Breast epithelium (tissue), 4 donors: ENCODE measurements at regions not wholly inside any gene's neighbourhood (a gene's known extent, or its start where the extent isn't known, plus 50 kb on each side); places are given as distances from the start of the nearest gene placed in this dataset.

ENCODE experiments used
- DNase-seq, 2 donors: peaks; one replicate each; pipeline ENCODE4 v3.0.0-alpha.2; 2019; ENCODE audit warnings: low spot score in 2 of 2
- H3K27ac ChIP-seq, 2 donors: fragments of 200-600 bp; sonication (generic) in 1 of 2; one replicate each; pipeline ENCODE4 v1.5.1; 2016 to 2019; ENCODE audit warnings: mild to moderate bottlenecking in 1 of 2
- H3K27me3 ChIP-seq, 2 donors: fragments of 200-600 bp; sonication (generic) in 1 of 2; one replicate each; pipeline versions ENCODE4 v1.5.1 to v1.6.0; 2017 to 2019; ENCODE audit warnings: control low read depth in 1 of 2, mild to moderate bottlenecking in 1 of 2
- H3K36me3 ChIP-seq: fragments of 200-600 bp; one replicate; pipeline ENCODE4 v1.5.1; 2019
- H3K4me1 ChIP-seq, 2 donors: fragments of 200-600 bp; sonication (generic); one replicate each; pipeline ENCODE4 v1.5.1; 2016 to 2019; ENCODE audit warnings: control low read depth in 1 of 2
- H3K4me3 ChIP-seq, 3 donors: fragments of 200-600 bp; sonication (generic); 1 replicate in 2 of 3; 2 replicates in 1 of 3; pipeline ENCODE4 v1.5.1; 2016 to 2019; ENCODE audit warnings: mild to moderate bottlenecking in 3 of 3, moderate library complexity in 2 of 3
- H3K9me3 ChIP-seq, 2 donors: fragments of 200-600 bp; sonication (generic) in 1 of 2; one replicate each; pipeline ENCODE4 v1.5.1; 2016 to 2019; ENCODE audit warnings: control low read depth in 1 of 2
- POLR2A ChIP-seq: fragments of 450-650 bp; IDR thresholded peaks from one replicate; pipeline ENCODE4 v1.6.1; 2016; ENCODE audit warnings: antibody characterized with exemption, mild to moderate bottlenecking, moderate library complexity
- POLR2AphosphoS5 ChIP-seq, 3 donors: sonication (generic); formaldehyde crosslinking; IDR thresholded peaks; one replicate each; pipeline ENCODE4 v1.6.1; 2017; ENCODE audit warnings: antibody characterized with exemption in 3 of 3
- intact Hi-C: fragments of 100-400 bp; cut with DNase I; formaldehyde crosslinking; loops from one replicate; pipeline ENCODE4 v1.15.1; 2023; ENCODE audit warnings: low total_unique reads
- TF ChIP-seq, protein P1 (sequence below), 3 donors: fragments of 450-650 bp; IDR thresholded peaks; one replicate each; pipeline ENCODE4 v1.5.1; 2016 to 2017; ENCODE audit warnings: antibody characterized with exemption in 3 of 3, mild to moderate bottlenecking in 3 of 3, moderate library complexity in 3 of 3

- no peaks in the 10 kb centered on the region for H3K9me3 ChIP-seq
- no peaks in the 10 kb centered on the region for H3K27me3 ChIP-seq
- H3K27ac ChIP-seq: no peak overlapping the region
- DNase-seq: no peak
- no peaks in the 10 kb centered on the region for H3K36me3 ChIP-seq
- intact Hi-C loops: no loop called here
- TF ChIP-seq, protein P1, sequence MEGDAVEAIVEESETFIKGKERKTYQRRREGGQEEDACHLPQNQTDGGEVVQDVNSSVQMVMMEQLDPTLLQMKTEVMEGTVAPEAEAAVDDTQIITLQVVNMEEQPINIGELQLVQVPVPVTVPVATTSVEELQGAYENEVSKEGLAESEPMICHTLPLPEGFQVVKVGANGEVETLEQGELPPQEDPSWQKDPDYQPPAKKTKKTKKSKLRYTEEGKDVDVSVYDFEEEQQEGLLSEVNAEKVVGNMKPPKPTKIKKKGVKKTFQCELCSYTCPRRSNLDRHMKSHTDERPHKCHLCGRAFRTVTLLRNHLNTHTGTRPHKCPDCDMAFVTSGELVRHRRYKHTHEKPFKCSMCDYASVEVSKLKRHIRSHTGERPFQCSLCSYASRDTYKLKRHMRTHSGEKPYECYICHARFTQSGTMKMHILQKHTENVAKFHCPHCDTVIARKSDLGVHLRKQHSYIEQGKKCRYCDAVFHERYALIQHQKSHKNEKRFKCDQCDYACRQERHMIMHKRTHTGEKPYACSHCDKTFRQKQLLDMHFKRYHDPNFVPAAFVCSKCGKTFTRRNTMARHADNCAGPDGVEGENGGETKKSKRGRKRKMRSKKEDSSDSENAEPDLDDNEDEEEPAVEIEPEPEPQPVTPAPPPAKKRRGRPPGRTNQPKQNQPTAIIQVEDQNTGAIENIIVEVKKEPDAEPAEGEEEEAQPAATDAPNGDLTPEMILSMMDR (IDR thresholded peaks at IDR 0.05): no peak
- no peak for TF ChIP-seq POLR2AphosphoS5 (IDR thresholded peaks at IDR 0.05)
- no peak for TF ChIP-seq POLR2A
- no peaks in the 10 kb centered on the region for H3K4me1 ChIP-seq
- no peak overlapping the region for H3K4me3 ChIP-seq
Observed at GRCh38 chr5:141800617-141801016, 77.6 kb downstream of the PCDH1 start.

DNA sequence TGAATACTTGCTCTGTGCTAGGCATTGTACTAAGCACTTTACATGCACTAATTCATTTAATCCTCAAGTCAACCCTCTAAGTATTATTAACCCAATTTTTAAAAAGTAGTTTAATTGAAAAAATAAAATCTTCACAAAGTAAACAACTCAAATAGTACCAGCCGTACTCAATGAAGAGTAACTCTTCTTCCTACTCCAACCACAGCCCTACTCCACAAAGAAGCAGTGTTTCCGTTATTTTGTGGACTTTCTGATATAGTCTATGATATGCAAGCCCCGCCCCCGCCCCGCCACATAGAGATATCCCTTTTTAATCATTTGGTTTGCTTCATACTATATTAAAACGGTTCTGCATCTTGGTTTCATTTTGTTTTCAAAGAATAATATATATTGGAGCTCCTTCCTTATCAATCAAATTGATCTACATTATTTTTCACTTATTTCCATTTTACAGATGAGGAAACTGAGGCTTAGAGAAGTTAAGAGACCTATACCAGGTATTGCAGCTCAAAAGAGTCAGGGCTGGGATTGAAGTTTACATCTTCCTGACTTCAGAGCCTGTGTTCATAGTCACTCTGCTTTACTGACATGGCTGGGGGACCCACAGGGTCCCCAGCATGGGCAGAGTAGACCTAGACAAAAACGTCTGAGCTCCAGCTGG, 78.6 kb downstream of the PCDH1 start:
- Histone ChIP-seq H3K36me3 (no peaks in the 10 kb centered on the region), H3K4me1 (no peaks in the 10 kb centered on the region), H3K4me3 (no peak overlapping the region), H3K27ac (no peak overlapping the region), H3K27me3 (no peaks in the 10 kb centered on the region), H3K9me3 (no peaks in the 10 kb centered on the region)
- no peak for DNase-seq
- TF ChIP-seq POLR2A: no peak
- TF ChIP-seq POLR2AphosphoS5 (IDR thresholded peaks at IDR 0.05): no peak
- TF ChIP-seq, protein P1 (IDR thresholded peaks at IDR 0.05): no peak
- intact Hi-C loops: no loop called here

DNA sequence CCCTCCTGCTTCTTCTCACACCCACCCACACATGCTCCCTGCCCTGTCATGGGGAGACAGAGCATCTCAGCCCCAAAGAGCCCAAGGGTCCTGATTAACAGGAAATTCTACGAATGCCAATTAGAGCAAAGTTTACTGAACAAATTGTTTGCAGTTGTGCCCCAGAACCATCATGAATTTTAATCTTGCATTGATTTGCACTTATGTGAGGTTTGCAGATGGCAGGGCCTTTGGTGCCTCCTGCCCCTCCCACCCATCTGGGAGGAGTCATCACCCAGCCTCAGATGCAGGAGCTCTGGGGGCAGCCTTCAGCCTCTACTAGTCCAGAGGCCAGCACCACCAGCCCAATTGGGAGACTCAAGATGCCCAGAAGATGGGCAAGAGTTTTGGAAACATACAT, 80.8 kb downstream of the PCDH1 start:
- Histone ChIP-seq H3K9me3 (no peaks in the 10 kb centered on the region), H3K27ac (no peak overlapping the region), H3K27me3 (no peaks in the 10 kb centered on the region), H3K36me3 (no peaks in the 10 kb centered on the region), H3K4me3 (no peak overlapping the region), H3K4me1 (no peaks in the 10 kb centered on the region)
- intact Hi-C loops: no loop called here
- no peak for TF ChIP-seq POLR2AphosphoS5 (IDR thresholded peaks at IDR 0.05)
- TF ChIP-seq, protein P1 (IDR thresholded peaks at IDR 0.05): no peak
- TF ChIP-seq POLR2A: no peak
- no peak for DNase-seq

GRCh38 chr5:141795421-141795820, 82.8 kb downstream of the PCDH1 start:
- no peak for DNase-seq
- Histone ChIP-seq H3K27ac (no peak overlapping the region), H3K9me3 (no peaks in the 10 kb centered on the region), H3K36me3 (no peaks in the 10 kb centered on the region), H3K27me3 (no peaks in the 10 kb centered on the region), H3K4me1 (no peaks in the 10 kb centered on the region), H3K4me3 (no peak overlapping the region)
- intact Hi-C loops: no loop called here
- TF ChIP-seq POLR2A: no peak
- no peak for TF ChIP-seq POLR2AphosphoS5 (IDR thresholded peaks at IDR 0.05)
- TF ChIP-seq, protein P1 (IDR thresholded peaks at IDR 0.05): no peak

DNA sequence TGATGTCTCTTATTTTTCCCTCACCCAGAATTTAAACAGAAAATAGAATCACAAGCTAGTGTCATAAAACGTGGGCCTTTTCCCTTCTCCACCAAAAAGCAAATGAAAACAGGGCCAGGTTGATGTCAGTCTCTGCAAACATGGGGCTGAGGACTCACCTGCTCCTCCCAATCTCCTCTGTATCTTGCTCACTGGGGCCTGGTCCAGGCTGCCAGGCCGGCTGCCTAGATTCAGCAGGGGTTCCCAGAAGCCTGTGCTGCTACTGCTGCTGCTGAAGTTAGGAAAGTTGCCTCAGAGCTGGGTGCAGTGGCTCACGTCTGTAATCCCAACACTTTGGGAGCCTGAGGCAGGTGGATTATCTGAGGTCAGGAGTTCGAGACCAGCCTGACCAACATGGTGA, 84.3 kb downstream of the PCDH1 start:
- TF ChIP-seq, protein P1 (IDR thresholded peaks at IDR 0.05): no peak
- no peak for TF ChIP-seq POLR2A
- no peak for TF ChIP-seq POLR2AphosphoS5 (IDR thresholded peaks at IDR 0.05)
- H3K27me3 ChIP-seq: no peaks in the 10 kb centered on the region

More for the DNA sequence above, 84.3 kb downstream of the PCDH1 start:
- Histone ChIP-seq H3K9me3 (no peaks in the 10 kb centered on the region), H3K27ac (no peak overlapping the region), H3K36me3 (no peaks in the 10 kb centered on the region), H3K4me3 (no peak overlapping the region), H3K4me1 (no peaks in the 10 kb centered on the region)
- intact Hi-C loops: no loop called here
- DNase-seq: no peak
